GM21367 (cell line): ENCODE measurements at regions not wholly inside any gene's neighbourhood (a gene's known extent, or its start where the extent isn't known, plus 50 kb on each side); places are given as distances from the start of the nearest gene placed in this dataset.
"Not testable (repeated sequence)": the region's sequence is repeated elsewhere in the genome, so short reads cannot be mapped to it uniquely, and the experiment has no call there.

ENCODE experiments used
- ATAC-seq: cut with Tn5 transposase; IDR thresholded peaks from one replicate; pipeline ENCODE4 v1.9.1; 2021; ENCODE audit not compliant: unreplicated experiment

- ATAC-seq, result no peak
Measured at GRCh38 chr10:4278186-4278585, 493.2 kb upstream of the KLF6 start.

GRCh38 chr10:4276151-4276550 is 491.1 kb upstream of the KLF6 start:
- ATAC-seq, result no peak

- ATAC-seq, result not testable (repeated sequence)
Measured at GRCh38 chr10:4274671-4275070, 489.7 kb upstream of the KLF6 start.

- ATAC-seq, result no peak
Measured at GRCh38 chr10:4271193-4271592, 486.2 kb upstream of the KLF6 start.

- ATAC-seq, result no peak
Measured at GRCh38 chr10:4270116-4270515, 485.1 kb upstream of the KLF6 start.

- ATAC-seq, result not testable (repeated sequence)
Measured at GRCh38 chr10:4268490-4268889, 483.5 kb upstream of the KLF6 start.

GRCh38 chr10:4267086-4267773 is 482.2 kb upstream of the KLF6 start:
- no peak for ATAC-seq

GRCh38 chr10:4266416-4267085 is 481.5 kb upstream of the KLF6 start:
- no peak for ATAC-seq

- ATAC-seq, result no peak
Measured at GRCh38 chr10:4265964-4266363, 481.0 kb upstream of the KLF6 start.

- no peak for ATAC-seq
Measured at GRCh38 chr10:4264209-4264865, 479.3 kb upstream of the KLF6 start.

GRCh38 chr10:4263601-4263921 is 478.6 kb upstream of the KLF6 start:
- ATAC-seq, result no peak

- ATAC-seq, result no peak
Measured at GRCh38 chr10:4262870-4263600, 478.0 kb upstream of the KLF6 start.

GRCh38 chr10:4262449-4262848 is 477.4 kb upstream of the KLF6 start:
- ATAC-seq, result no peak

- no peak for ATAC-seq
Measured at GRCh38 chr10:4260483-4261124, 475.6 kb upstream of the KLF6 start.

- ATAC-seq, result no peak
Measured at GRCh38 chr10:4257939-4258465, 473.0 kb upstream of the KLF6 start.

GRCh38 chr10:4256971-4257370 is 472.0 kb upstream of the KLF6 start:
- ATAC-seq, result no peak

GRCh38 chr10:4255751-4256150 is 470.7 kb upstream of the KLF6 start:
- ATAC-seq, result no peak

- no peak for ATAC-seq
Measured at GRCh38 chr10:4254101-4254994, 469.3 kb upstream of the KLF6 start.

- ATAC-seq, result no peak
Measured at GRCh38 chr10:4252701-4253100, 467.7 kb upstream of the KLF6 start.

GRCh38 chr10:4250587-4250887 is 465.5 kb upstream of the KLF6 start:
- no peak for ATAC-seq
